ENCODE measurements at regions not wholly inside any gene's neighbourhood (a gene's known extent, or its start where the extent isn't known, plus 50 kb on each side); places are given as distances from the start of the nearest gene placed in this dataset.
"Not testable (repeated sequence)": the region's sequence is repeated elsewhere in the genome, so short reads cannot be mapped to it uniquely, and the experiment has no call there.

- no peak for FAIRE-seq
- Histone ChIP-seq H4K20me1 (ENCODE audit: insufficient read depth, low read length) (no peaks in the 10 kb centered on the region), H3K79me2 (ENCODE audit: insufficient read depth, low read length) (no peaks in the 10 kb centered on the region), H3K36me3 (ENCODE audit: insufficient read depth, low read length) (no peaks in the 10 kb centered on the region), H3K4me3 (ENCODE audit: insufficient read depth, low read depth, low read length) (no peak overlapping the region), H3K4me2 (ENCODE audit: low read length) (no peak overlapping the region), H3K27me3 (ENCODE audit: insufficient read depth, low read length) (no peaks in the 10 kb centered on the region), H3K4me1 (ENCODE audit: insufficient read depth, low read length) (no peaks in the 10 kb centered on the region), H3K9ac (ENCODE audit: low read length) (no peak overlapping the region), H3K27ac (ENCODE audit: low read depth, low read length) (no peak overlapping the region), H2AFZ (ENCODE audit: low read depth, low read length) (no peak overlapping the region), H3K9me3 (ENCODE audit: insufficient read depth, low read depth, low read length) (no peaks in the 10 kb centered on the region)
- Mint-ChIP-seq H3K4me3 (ENCODE audit: unreplicated experiment) (no peak overlapping the region), H3K4me1 (ENCODE audit: low read depth, unreplicated experiment) (no peaks in the 10 kb centered on the region), H3K9me3 (ENCODE audit: unreplicated experiment) (no peaks in the 10 kb centered on the region), H3K27me3 (ENCODE audit: low read depth, unreplicated experiment) (peaks cover 20% of the 10 kb centered on the region), H3K36me3 (ENCODE audit: low read depth, unreplicated experiment) (no peaks in the 10 kb centered on the region), H3K27ac (ENCODE audit: unreplicated experiment) (no peak overlapping the region)
- DNase-seq (ENCODE audit: low read depth) = no peak
- no peak for TF ChIP-seq EZH2 (IDR thresholded peaks at IDR 0.05; ENCODE audit: insufficient read depth, low read length)
- no peak for TF ChIP-seq CTCF (IDR thresholded peaks at IDR 0.05; ENCODE audit: insufficient read depth, low read depth, low read length)
These were observed 192.6 kb upstream of the IRX4 start for GRCh38 chr5:2075365-2075764.

GRCh38 chr5:2071562-2071961 lies 188.8 kb upstream of the IRX4 start:
- no peak for FAIRE-seq
- TF ChIP-seq EZH2 (IDR thresholded peaks at IDR 0.05; ENCODE audit: insufficient read depth, low read length) (no peak), CTCF (IDR thresholded peaks at IDR 0.05; ENCODE audit: insufficient read depth, low read depth, low read length) (no peak)
- H3K27me3 Mint-ChIP-seq (ENCODE audit: low read depth, unreplicated experiment) = peaks cover 33% of the 10 kb centered on the region
- no peak for DNase-seq (ENCODE audit: low read depth)
- H3K36me3 Mint-ChIP-seq (ENCODE audit: low read depth, unreplicated experiment) = no peaks in the 10 kb centered on the region
- Histone ChIP-seq H3K4me2 (ENCODE audit: low read length) (no peak overlapping the region), H3K4me1 (ENCODE audit: insufficient read depth, low read length) (no peaks in the 10 kb centered on the region), H2AFZ (ENCODE audit: low read depth, low read length) (no peak overlapping the region), H3K27ac (ENCODE audit: low read depth, low read length) (no peak overlapping the region), H3K4me3 (ENCODE audit: insufficient read depth, low read depth, low read length) (no peak overlapping the region), H3K9me3 (ENCODE audit: insufficient read depth, low read depth, low read length) (no peaks in the 10 kb centered on the region), H3K79me2 (ENCODE audit: insufficient read depth, low read length) (no peaks in the 10 kb centered on the region), H3K9ac (ENCODE audit: low read length) (no peak overlapping the region), H3K27me3 (ENCODE audit: insufficient read depth, low read length) (no peaks in the 10 kb centered on the region), H4K20me1 (ENCODE audit: insufficient read depth, low read length) (no peaks in the 10 kb centered on the region), H3K36me3 (ENCODE audit: insufficient read depth, low read length) (no peaks in the 10 kb centered on the region)
- H3K4me1 Mint-ChIP-seq (ENCODE audit: low read depth, unreplicated experiment) = no peaks in the 10 kb centered on the region
- H3K4me3 Mint-ChIP-seq (ENCODE audit: unreplicated experiment) = no peak overlapping the region
- no peak overlapping the region for H3K27ac Mint-ChIP-seq (ENCODE audit: unreplicated experiment)
- peaks cover 6% of the 10 kb centered on the region for H3K9me3 Mint-ChIP-seq (ENCODE audit: unreplicated experiment)

- H3K4me3 Mint-ChIP-seq (ENCODE audit: unreplicated experiment) = not testable (repeated sequence)
These were observed 188.1 kb upstream of the IRX4 start for GRCh38 chr5:2070787-2071186.

More at GRCh38 chr5:2070787-2071186, 188.1 kb upstream of the IRX4 start:
- H3K9me3 Mint-ChIP-seq (ENCODE audit: unreplicated experiment); H3K4me2 ChIP-seq (ENCODE audit: low read length); H3K27ac ChIP-seq (ENCODE audit: low read depth, low read length); H3K79me2 ChIP-seq (ENCODE audit: insufficient read depth, low read length); H3K4me1 Mint-ChIP-seq (ENCODE audit: low read depth, unreplicated experiment); H3K4me1 ChIP-seq (ENCODE audit: insufficient read depth, low read length); H4K20me1 ChIP-seq (ENCODE audit: insufficient read depth, low read length); H3K27ac Mint-ChIP-seq (ENCODE audit: unreplicated experiment); FAIRE-seq; H2AFZ ChIP-seq (ENCODE audit: low read depth, low read length); H3K36me3 ChIP-seq (ENCODE audit: insufficient read depth, low read length); DNase-seq (ENCODE audit: low read depth); H3K9ac ChIP-seq (ENCODE audit: low read length); H3K4me3 ChIP-seq (ENCODE audit: insufficient read depth, low read depth, low read length); H3K27me3 ChIP-seq (ENCODE audit: insufficient read depth, low read length); H3K9me3 ChIP-seq (ENCODE audit: insufficient read depth, low read depth, low read length); H3K36me3 Mint-ChIP-seq (ENCODE audit: low read depth, unreplicated experiment): not testable (repeated sequence)
- peaks cover 32% of the 10 kb centered on the region for H3K27me3 Mint-ChIP-seq (ENCODE audit: low read depth, unreplicated experiment)

Data from astrocyte (in vitro differentiated cells and primary cell).